Activated B cell treated with CpG ODN at 0.5 μM for 24 hours (primary cell): ENCODE measurements at regions not wholly inside any gene's neighbourhood (a gene's known extent, or its start where the extent isn't known, plus 50 kb on each side); places are given as distances from the start of the nearest gene placed in this dataset.

Experiments
- ATAC-seq: fragments of 200-7000 bp; cut with Tn5 transposase; one replicate; pipeline ENCODE4 v1.10.0; 2021; ENCODE audit warnings: low read depth, mild to moderate bottlenecking, moderate library complexity
- CTCF ChIA-PET: fragments of 350-600 bp; sonication (Branson Sonifier 250); formaldehyde crosslinking; loops from one replicate; lab custom pipeline; 2021; ENCODE audit warnings: antibody characterized with exemption; lab: Charles Lee
- POLR2A ChIA-PET: fragments of 350-600 bp; sonication (Branson Sonifier 250); formaldehyde crosslinking; loops from one replicate; lab custom pipeline; 2021; ENCODE audit warnings: antibody characterized with exemption; lab: Charles Lee
- DNase-seq: peaks from one replicate; pipeline ENCODE4 v3.0.0; 2022
- H3K27ac Mint-ChIP-seq: one replicate; pipeline ENCODE4 v1.8.0; 2020; ENCODE audit warnings: mixed read lengths
- H3K27me3 Mint-ChIP-seq: one replicate; pipeline ENCODE4 v1.8.0; 2021; ENCODE audit warnings: mixed read lengths
- H3K36me3 Mint-ChIP-seq: one replicate; pipeline ENCODE4 v1.8.0; 2021; ENCODE audit warnings: low read depth, mixed read lengths
- H3K4me1 Mint-ChIP-seq: one replicate; pipeline ENCODE4 v1.8.0; 2021; ENCODE audit warnings: mixed read lengths
- H3K4me3 Mint-ChIP-seq: one replicate; pipeline ENCODE4 v1.8.0; 2020; ENCODE audit warnings: mild to moderate bottlenecking, mixed read lengths
- H3K9me3 Mint-ChIP-seq: one replicate; pipeline ENCODE4 v1.8.0; 2020; ENCODE audit warnings: mixed read lengths
- CTCF ChIP-seq: fragments of 200-600 bp; IDR thresholded peaks from one replicate; pipeline ENCODE4 v1.8.0; 2022; ENCODE audit warnings: antibody characterized with exemption, mild to moderate bottlenecking
- intact Hi-C: fragments of 100-400 bp; cut with micrococcal nuclease; formaldehyde crosslinking; loops from one replicate; pipeline ENCODE4 v1.15.1; 2024

- CTCF ChIA-PET: no interaction called here
- intact Hi-C loops: no loop called here
- Mint-ChIP-seq H3K4me3 (no peak overlapping the region), H3K27ac (no peak overlapping the region), H3K4me1 (no peaks in the 10 kb centered on the region), H3K36me3 (no peaks in the 10 kb centered on the region), H3K9me3 (no peaks in the 10 kb centered on the region), H3K27me3 (no peaks in the 10 kb centered on the region)
- no peak for TF ChIP-seq CTCF
- ATAC-seq (no peak), DNase-seq (no peak)
- POLR2A ChIA-PET: no interaction called here
Measured at GRCh38 chr2:129319422-129319717, 660.1 kb upstream of the RAB6C start.

- ATAC-seq: no peak
- Mint-ChIP-seq H3K27ac (no peak overlapping the region), H3K4me3 (no peak overlapping the region), H3K27me3 (no peaks in the 10 kb centered on the region), H3K36me3 (no peaks in the 10 kb centered on the region), H3K4me1 (no peaks in the 10 kb centered on the region), H3K9me3 (no peaks in the 10 kb centered on the region)
- POLR2A ChIA-PET: no interaction called here
- TF ChIP-seq CTCF: no peak
- intact Hi-C loops: no loop called here
- CTCF ChIA-PET: no interaction called here
- DNase-seq: no peak
Measured at GRCh38 chr2:129320288-129320687, 659.2 kb upstream of the RAB6C start.

DNA sequence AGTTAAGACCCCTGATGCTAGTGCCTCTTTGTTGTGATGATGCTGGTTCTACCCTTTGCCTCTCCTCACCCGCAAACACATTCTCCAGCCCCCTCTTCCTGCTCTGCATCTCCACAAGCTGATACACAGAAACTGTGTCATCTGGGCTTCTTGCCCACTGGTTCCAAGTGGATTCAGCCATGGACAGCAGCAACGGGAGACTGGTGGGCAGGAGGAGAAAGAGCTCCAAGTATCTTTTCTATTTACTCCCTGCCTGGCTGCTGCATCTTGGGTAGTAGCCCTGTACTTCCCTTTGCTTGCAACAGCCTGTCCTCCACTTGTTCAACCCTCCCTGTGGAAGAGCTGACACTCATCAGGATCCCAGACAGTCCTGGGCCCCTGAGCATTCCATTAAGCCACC is 655.1 kb upstream of the RAB6C start:
- ATAC-seq: no peak
- Mint-ChIP-seq H3K4me3 (no peak overlapping the region), H3K27me3 (no peaks in the 10 kb centered on the region), H3K36me3 (no peaks in the 10 kb centered on the region), H3K27ac (no peak overlapping the region), H3K4me1 (no peaks in the 10 kb centered on the region), H3K9me3 (peaks cover 5% of the 10 kb centered on the region)
- ChIA-PET CTCF (no interaction called here), POLR2A (no interaction called here)
- intact Hi-C loops: no loop called here
- TF ChIP-seq CTCF: no peak
- DNase-seq: no peak

- H3K27me3 Mint-ChIP-seq: no peaks in the 10 kb centered on the region
- H3K9me3 Mint-ChIP-seq: peaks cover 5% of the 10 kb centered on the region
- no peak overlapping the region for H3K4me3 Mint-ChIP-seq
- no peaks in the 10 kb centered on the region for H3K36me3 Mint-ChIP-seq
- no peak for TF ChIP-seq CTCF
- CTCF ChIA-PET: no interaction called here
- ATAC-seq: no peak
- H3K27ac Mint-ChIP-seq: no peak overlapping the region
- no peaks in the 10 kb centered on the region for H3K4me1 Mint-ChIP-seq
- POLR2A ChIA-PET: no interaction called here
- intact Hi-C loops: no loop called here
- no peak for DNase-seq
Measured at GRCh38 chr2:129325151-129325550, 654.3 kb upstream of the RAB6C start.

- no peak overlapping the region for H3K4me3 Mint-ChIP-seq
- DNase-seq (no peak), ATAC-seq (no peak)
- intact Hi-C loops: no loop called here
- peaks cover 5% of the 10 kb centered on the region for H3K9me3 Mint-ChIP-seq
- ChIA-PET CTCF (no interaction called here), POLR2A (no interaction called here)
- no peak for TF ChIP-seq CTCF
- H3K27ac Mint-ChIP-seq: no peak overlapping the region
- no peaks in the 10 kb centered on the region for H3K36me3 Mint-ChIP-seq
- H3K4me1 Mint-ChIP-seq: no peaks in the 10 kb centered on the region
- H3K27me3 Mint-ChIP-seq: no peaks in the 10 kb centered on the region
Measured at GRCh38 chr2:129329574-129329973, 649.9 kb upstream of the RAB6C start.
